ENCODE measurements at regions not wholly inside any gene's neighbourhood (a gene's known extent, or its start where the extent isn't known, plus 50 kb on each side); places are given as distances from the start of the nearest gene placed in this dataset.

DNA sequence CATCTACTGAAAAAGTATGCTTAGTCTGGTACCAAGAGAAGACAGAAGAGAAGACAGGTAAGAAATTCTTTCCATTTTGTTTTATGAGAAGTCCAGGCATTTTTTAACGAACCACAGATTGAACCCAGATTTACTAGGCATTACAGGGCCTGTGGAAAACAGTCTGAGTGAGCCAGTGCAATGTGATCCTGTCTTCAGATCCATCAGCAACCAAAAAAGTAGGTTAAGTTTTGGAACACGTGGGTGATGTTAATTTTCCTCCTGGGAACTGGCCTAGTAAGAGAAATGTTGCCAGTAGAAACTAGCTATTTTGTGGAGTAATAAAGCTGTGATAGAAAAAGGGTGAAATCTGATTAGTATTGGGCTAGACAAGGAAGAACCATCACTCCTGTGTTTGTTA lies 440.9 kb upstream of the SEL1L start:
- DNase-seq (ENCODE audit: low spot score) (no peak), ATAC-seq (no peak)
- Mint-ChIP-seq H3K27ac (no peak overlapping the region), H3K4me3 (no peak overlapping the region), H3K27me3 (ENCODE audit: insufficient read depth, low read depth, poor library complexity) (peaks cover 4% of the 10 kb centered on the region), H3K36me3 (ENCODE audit: low read depth) (peaks cover 3% of the 10 kb centered on the region; the same call in 1 of the 3 replicates), H3K4me1 (no peaks in the 10 kb centered on the region), H3K9me3 (peaks cover 84% of the 10 kb centered on the region)
- Histone ChIP-seq H3K36me3 (ENCODE audit: insufficient read depth) (no peaks in the 10 kb centered on the region), H3K4me1 (ENCODE audit: insufficient read depth) (no peaks in the 10 kb centered on the region), H3F3A (replicated peaks; ENCODE audit: low read depth) (no peaks in the 10 kb centered on the region), H3K79me2 (replicated peaks; ENCODE audit: insufficient read depth) (no peaks in the 10 kb centered on the region), H4K20me1 (replicated peaks; ENCODE audit: insufficient read depth) (no peaks in the 10 kb centered on the region), H2AFZ (no peak overlapping the region), H3K4me3 (no peak overlapping the region), H3K4me2 (no peak overlapping the region), H3K27ac (ENCODE audit: low read depth) (no peak overlapping the region), H3K27me3 (ENCODE audit: insufficient read depth) (no peaks in the 10 kb centered on the region), H3K9me2 (ENCODE audit: insufficient read depth) (no peaks in the 10 kb centered on the region)
- TF ChIP-seq ZNF331 (CRISPR knock-in tag; IDR thresholded peaks at IDR 0.05; ENCODE audit: low read depth) = no peak
- TF ChIP-seq EZH2phosphoT487 (IDR thresholded peaks at IDR 0.05; ENCODE audit: unreplicated experiment) = no peak
- TF ChIP-seq, protein P1, sequence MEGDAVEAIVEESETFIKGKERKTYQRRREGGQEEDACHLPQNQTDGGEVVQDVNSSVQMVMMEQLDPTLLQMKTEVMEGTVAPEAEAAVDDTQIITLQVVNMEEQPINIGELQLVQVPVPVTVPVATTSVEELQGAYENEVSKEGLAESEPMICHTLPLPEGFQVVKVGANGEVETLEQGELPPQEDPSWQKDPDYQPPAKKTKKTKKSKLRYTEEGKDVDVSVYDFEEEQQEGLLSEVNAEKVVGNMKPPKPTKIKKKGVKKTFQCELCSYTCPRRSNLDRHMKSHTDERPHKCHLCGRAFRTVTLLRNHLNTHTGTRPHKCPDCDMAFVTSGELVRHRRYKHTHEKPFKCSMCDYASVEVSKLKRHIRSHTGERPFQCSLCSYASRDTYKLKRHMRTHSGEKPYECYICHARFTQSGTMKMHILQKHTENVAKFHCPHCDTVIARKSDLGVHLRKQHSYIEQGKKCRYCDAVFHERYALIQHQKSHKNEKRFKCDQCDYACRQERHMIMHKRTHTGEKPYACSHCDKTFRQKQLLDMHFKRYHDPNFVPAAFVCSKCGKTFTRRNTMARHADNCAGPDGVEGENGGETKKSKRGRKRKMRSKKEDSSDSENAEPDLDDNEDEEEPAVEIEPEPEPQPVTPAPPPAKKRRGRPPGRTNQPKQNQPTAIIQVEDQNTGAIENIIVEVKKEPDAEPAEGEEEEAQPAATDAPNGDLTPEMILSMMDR (conservative IDR thresholded peaks at IDR 0.05; ENCODE audit: low read depth in 2 of 2) = no peak
- TF ChIP-seq EZH2 (IDR thresholded peaks at IDR 0.05; ENCODE audit: low read depth, unreplicated experiment) = no peak
- no peak for TF ChIP-seq CREB1 (CRISPR knock-in tag; IDR thresholded peaks at IDR 0.05; ENCODE audit: low read depth)
- TF ChIP-seq, protein P2, sequence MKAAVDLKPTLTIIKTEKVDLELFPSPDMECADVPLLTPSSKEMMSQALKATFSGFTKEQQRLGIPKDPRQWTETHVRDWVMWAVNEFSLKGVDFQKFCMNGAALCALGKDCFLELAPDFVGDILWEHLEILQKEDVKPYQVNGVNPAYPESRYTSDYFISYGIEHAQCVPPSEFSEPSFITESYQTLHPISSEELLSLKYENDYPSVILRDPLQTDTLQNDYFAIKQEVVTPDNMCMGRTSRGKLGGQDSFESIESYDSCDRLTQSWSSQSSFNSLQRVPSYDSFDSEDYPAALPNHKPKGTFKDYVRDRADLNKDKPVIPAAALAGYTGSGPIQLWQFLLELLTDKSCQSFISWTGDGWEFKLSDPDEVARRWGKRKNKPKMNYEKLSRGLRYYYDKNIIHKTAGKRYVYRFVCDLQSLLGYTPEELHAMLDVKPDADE (IDR thresholded peaks at IDR 0.05) = no peak
- TF ChIP-seq JUNB (IDR thresholded peaks at IDR 0.05; ENCODE audit: unreplicated experiment) = no peak
- no peak for TF ChIP-seq NANOG (IDR thresholded peaks at IDR 0.05; ENCODE audit: borderline replicate concordance)
- TF ChIP-seq STAT1 (IDR thresholded peaks at IDR 0.05; ENCODE audit: unreplicated experiment) = no peak
- TF ChIP-seq, protein P3, sequence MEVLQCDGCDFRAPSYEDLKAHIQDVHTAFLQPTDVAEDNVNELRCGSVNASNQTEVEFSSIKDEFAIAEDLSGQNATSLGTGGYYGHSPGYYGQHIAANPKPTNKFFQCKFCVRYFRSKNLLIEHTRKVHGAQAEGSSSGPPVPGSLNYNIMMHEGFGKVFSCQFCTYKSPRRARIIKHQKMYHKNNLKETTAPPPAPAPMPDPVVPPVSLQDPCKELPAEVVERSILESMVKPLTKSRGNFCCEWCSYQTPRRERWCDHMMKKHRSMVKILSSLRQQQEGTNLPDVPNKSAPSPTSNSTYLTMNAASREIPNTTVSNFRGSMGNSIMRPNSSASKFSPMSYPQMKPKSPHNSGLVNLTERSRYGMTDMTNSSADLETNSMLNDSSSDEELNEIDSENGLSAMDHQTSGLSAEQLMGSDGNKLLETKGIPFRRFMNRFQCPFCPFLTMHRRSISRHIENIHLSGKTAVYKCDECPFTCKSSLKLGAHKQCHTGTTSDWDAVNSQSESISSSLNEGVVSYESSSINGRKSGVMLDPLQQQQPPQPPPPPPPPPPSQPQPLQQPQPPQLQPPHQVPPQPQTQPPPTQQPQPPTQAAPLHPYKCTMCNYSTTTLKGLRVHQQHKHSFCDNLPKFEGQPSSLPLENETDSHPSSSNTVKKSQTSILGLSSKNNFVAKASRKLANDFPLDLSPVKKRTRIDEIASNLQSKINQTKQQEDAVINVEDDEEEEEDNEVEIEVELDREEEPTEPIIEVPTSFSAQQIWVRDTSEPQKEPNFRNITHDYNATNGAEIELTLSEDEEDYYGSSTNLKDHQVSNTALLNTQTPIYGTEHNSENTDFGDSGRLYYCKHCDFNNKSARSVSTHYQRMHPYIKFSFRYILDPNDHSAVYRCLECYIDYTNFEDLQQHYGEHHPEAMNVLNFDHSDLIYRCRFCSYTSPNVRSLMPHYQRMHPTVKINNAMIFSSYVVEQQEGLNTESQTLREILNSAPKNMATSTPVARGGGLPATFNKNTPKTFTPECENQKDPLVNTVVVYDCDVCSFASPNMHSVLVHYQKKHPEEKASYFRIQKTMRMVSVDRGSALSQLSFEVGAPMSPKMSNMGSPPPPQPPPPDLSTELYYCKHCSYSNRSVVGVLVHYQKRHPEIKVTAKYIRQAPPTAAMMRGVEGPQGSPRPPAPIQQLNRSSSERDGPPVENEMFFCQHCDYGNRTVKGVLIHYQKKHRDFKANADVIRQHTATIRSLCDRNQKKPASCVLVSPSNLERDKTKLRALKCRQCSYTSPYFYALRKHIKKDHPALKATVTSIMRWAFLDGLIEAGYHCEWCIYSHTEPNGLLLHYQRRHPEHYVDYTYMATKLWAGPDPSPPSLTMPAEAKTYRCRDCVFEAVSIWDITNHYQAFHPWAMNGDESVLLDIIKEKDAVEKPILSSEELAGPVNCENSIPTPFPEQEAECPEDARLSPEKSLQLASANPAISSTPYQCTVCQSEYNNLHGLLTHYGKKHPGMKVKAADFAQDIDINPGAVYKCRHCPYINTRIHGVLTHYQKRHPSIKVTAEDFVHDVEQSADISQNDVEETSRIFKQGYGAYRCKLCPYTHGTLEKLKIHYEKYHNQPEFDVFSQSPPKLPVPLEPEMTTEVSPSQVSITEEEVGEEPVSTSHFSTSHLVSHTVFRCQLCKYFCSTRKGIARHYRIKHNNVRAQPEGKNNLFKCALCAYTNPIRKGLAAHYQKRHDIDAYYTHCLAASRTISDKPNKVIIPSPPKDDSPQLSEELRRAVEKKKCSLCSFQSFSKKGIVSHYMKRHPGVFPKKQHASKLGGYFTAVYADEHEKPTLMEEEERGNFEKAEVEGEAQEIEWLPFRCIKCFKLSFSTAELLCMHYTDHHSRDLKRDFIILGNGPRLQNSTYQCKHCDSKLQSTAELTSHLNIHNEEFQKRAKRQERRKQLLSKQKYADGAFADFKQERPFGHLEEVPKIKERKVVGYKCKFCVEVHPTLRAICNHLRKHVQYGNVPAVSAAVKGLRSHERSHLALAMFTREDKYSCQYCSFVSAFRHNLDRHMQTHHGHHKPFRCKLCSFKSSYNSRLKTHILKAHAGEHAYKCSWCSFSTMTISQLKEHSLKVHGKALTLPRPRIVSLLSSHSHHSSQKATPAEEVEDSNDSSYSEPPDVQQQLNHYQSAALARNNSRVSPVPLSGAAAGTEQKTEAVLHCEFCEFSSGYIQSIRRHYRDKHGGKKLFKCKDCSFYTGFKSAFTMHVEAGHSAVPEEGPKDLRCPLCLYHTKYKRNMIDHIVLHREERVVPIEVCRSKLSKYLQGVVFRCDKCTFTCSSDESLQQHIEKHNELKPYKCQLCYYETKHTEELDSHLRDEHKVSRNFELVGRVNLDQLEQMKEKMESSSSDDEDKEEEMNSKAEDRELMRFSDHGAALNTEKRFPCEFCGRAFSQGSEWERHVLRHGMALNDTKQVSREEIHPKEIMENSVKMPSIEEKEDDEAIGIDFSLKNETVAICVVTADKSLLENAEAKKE (CRISPR knock-in tag; IDR thresholded peaks at IDR 0.05) = no peak

All from GM23338 (cell line).